Fibroblast of lung (primary cell): ENCODE measurements at regions not wholly inside any gene's neighbourhood (a gene's known extent, or its start where the extent isn't known, plus 50 kb on each side); places are given as distances from the start of the nearest gene placed in this dataset.

Experiments
- EZH2 ChIP-seq: IDR thresholded peaks from 2 replicates; pipeline ENCODE4 v1.5.1; 2012; ENCODE audit warnings: low read length, control low read depth, mild to moderate bottlenecking; ENCODE audit errors: missing control alignments
- TF ChIP-seq, protein P1 (sequence below), 2 donors: IDR thresholded peaks in 1 of 2; conservative IDR thresholded peaks in 1 of 2; 1 replicate in 1 of 2; 2 replicates in 1 of 2; pipeline ENCODE4 v1.5.1; 2011 to 2012; ENCODE audit warnings: low read length in 2 of 2, control low read depth in 1 of 2, inconsistent platforms in 1 of 2, low read depth in 1 of 2, mild to moderate bottlenecking in 1 of 2

DNA sequence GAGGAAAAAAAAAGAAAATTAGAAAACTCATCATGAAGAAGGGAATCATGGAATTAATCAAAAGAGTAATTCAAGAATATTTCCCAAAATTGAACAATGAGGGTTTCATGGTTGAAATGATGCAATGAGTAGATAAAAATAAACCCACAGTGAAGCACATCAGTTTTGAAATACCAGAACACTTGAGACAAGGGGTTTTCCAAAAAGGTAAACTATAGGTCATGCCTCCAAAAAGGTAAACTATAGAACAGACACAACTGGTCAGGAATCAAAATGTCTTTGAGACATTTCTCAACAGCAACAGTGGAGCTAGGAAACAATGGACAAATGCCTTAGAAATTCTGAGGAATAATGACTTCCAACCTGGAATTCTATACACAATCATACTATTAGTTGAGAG is 60.2 kb upstream of the PCSK5 start:
- TF ChIP-seq, protein P1, sequence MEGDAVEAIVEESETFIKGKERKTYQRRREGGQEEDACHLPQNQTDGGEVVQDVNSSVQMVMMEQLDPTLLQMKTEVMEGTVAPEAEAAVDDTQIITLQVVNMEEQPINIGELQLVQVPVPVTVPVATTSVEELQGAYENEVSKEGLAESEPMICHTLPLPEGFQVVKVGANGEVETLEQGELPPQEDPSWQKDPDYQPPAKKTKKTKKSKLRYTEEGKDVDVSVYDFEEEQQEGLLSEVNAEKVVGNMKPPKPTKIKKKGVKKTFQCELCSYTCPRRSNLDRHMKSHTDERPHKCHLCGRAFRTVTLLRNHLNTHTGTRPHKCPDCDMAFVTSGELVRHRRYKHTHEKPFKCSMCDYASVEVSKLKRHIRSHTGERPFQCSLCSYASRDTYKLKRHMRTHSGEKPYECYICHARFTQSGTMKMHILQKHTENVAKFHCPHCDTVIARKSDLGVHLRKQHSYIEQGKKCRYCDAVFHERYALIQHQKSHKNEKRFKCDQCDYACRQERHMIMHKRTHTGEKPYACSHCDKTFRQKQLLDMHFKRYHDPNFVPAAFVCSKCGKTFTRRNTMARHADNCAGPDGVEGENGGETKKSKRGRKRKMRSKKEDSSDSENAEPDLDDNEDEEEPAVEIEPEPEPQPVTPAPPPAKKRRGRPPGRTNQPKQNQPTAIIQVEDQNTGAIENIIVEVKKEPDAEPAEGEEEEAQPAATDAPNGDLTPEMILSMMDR (conservative IDR thresholded peaks at IDR 0.05 in 1 of 2, IDR thresholded peaks at IDR 0.05 in 1 of 2; ENCODE audit: low read depth in 1 of 2, low read length in 2 of 2): no peak
- no peak for TF ChIP-seq EZH2
